HEK293 (cell line): ENCODE measurements at regions not wholly inside any gene's neighbourhood (a gene's known extent, or its start where the extent isn't known, plus 50 kb on each side); places are given as distances from the start of the nearest gene placed in this dataset.

Experiments
- CTCF ChIA-PET: fragments of 350-600 bp; formaldehyde crosslinking; extraction: SDS; loops from one replicate; lab custom pipeline; 2021; ENCODE audit warnings: antibody characterized with exemption; lab: Yijun Ruan, JAX
- POLR2A ChIA-PET: fragments of 300-600 bp; formaldehyde crosslinking; extraction: SDS; loops from one replicate; lab custom pipeline; 2020; ENCODE audit warnings: antibody characterized with exemption, inconsistent platforms; lab: Yijun Ruan, JAX
- H3K27ac ChIP-seq: fragments of 200-500 bp; sonication (Bioruptor generic); 2 replicates; pipeline ENCODE4 v1.5.1; 2014; ENCODE audit warnings: low read depth, low read length, control low read depth, inconsistent platforms; ENCODE audit errors: extremely low read depth
- H3K36me3 ChIP-seq, 2 experiments: fragments of 200-500 bp in 1 of 2; sonication (Bioruptor generic) in 1 of 2; 1 replicate in 1 of 2; 2 replicates in 1 of 2; pipeline ENCODE4 v1.5.1; 2014 to 2017; ENCODE audit warnings: inconsistent platforms in 2 of 2, low read length in 2 of 2; ENCODE audit not compliant: control insufficient read depth in 2 of 2, insufficient read depth in 1 of 2
- H3K4me1 ChIP-seq: fragments of 200-500 bp; sonication (Bioruptor generic); 2 replicates; pipeline ENCODE4 v1.5.1; 2014; ENCODE audit warnings: mild to moderate bottlenecking, low read length, inconsistent platforms; ENCODE audit not compliant: control insufficient read depth, insufficient read depth
- H3K4me3 ChIP-seq: 2 replicates; pipeline ENCODE4 v1.5.1; 2011; ENCODE audit warnings: low read depth, mild to moderate bottlenecking, control low read depth, low read length, moderate library complexity
- H3K9me3 ChIP-seq: fragments of 200-500 bp; sonication (Bioruptor generic); 2 replicates; pipeline ENCODE4 v1.5.1; 2014; ENCODE audit warnings: low read depth, low read length, inconsistent platforms; ENCODE audit not compliant: control insufficient read depth, insufficient read depth
- GLI2 ChIP-seq: fragments of 450-650 bp; formaldehyde crosslinking; IDR thresholded peaks from 2 replicates; pipeline ENCODE4; 2017; ENCODE audit warnings: missing biosample characterization, missing genetic modification characterization, low read depth, borderline replicate concordance
- HIC1 ChIP-seq: fragments of 450-650 bp; formaldehyde crosslinking; IDR thresholded peaks from 2 replicates; pipeline ENCODE4 v1.5.1; 2016; ENCODE audit warnings: missing biosample characterization, missing genetic modification characterization
- KLF9 ChIP-seq: fragments of 450-650 bp; formaldehyde crosslinking; IDR thresholded peaks from 2 replicates; pipeline ENCODE4 v1.5.1; 2016; ENCODE audit warnings: missing biosample characterization, missing genetic modification characterization, low read depth
- OSR2 ChIP-seq: fragments of 450-650 bp; formaldehyde crosslinking; IDR thresholded peaks from 2 replicates; pipeline ENCODE4 v1.5.1; 2016; ENCODE audit warnings: missing biosample characterization, missing genetic modification characterization
- PATZ1 ChIP-seq: fragments of 450-650 bp; formaldehyde crosslinking; IDR thresholded peaks from 2 replicates; pipeline ENCODE4 v1.5.1; 2016; ENCODE audit warnings: missing biosample characterization, missing genetic modification characterization
- PRDM1 ChIP-seq: fragments of 450-650 bp; formaldehyde crosslinking; IDR thresholded peaks from 2 replicates; pipeline ENCODE4; 2016; ENCODE audit warnings: missing biosample characterization, missing genetic modification characterization
- SALL2 ChIP-seq: fragments of 450-650 bp; formaldehyde crosslinking; IDR thresholded peaks from 2 replicates; pipeline ENCODE4 v1.5.0; 2017; ENCODE audit warnings: missing biosample characterization, mild to moderate bottlenecking, missing genetic modification characterization, borderline replicate concordance
- SCRT2 ChIP-seq: fragments of 450-650 bp; formaldehyde crosslinking; IDR thresholded peaks from 2 replicates; pipeline ENCODE4 v1.5.1; 2016; ENCODE audit warnings: missing biosample characterization, missing genetic modification characterization
- TCF7L2 ChIP-seq: IDR thresholded peaks from 2 replicates; pipeline ENCODE4 v1.6.1; 2011; ENCODE audit warnings: low read depth, mild to moderate bottlenecking, inconsistent platforms, low read length, moderate library complexity, borderline replicate concordance
- TRIM28 ChIP-seq: IDR thresholded peaks from 2 replicates; pipeline ENCODE4 v1.6.1; 2011; ENCODE audit warnings: low read length, control low read depth, borderline replicate concordance
- WT1 ChIP-seq: fragments of 450-650 bp; formaldehyde crosslinking; IDR thresholded peaks from 2 replicates; pipeline ENCODE4 v1.5.1; 2016; ENCODE audit warnings: missing biosample characterization, missing genetic modification characterization
- ZBTB20 ChIP-seq: fragments of 450-650 bp; formaldehyde crosslinking; IDR thresholded peaks from 2 replicates; pipeline ENCODE4 v1.5.1; 2016; ENCODE audit warnings: missing biosample characterization, missing genetic modification characterization
- ZBTB48 ChIP-seq: fragments of 450-650 bp; formaldehyde crosslinking; IDR thresholded peaks from 2 replicates; pipeline ENCODE4 v1.5.1; 2016; ENCODE audit warnings: missing biosample characterization, missing genetic modification characterization
- ZFHX2 ChIP-seq: fragments of 450-650 bp; formaldehyde crosslinking; conservative IDR thresholded peaks from 2 replicates; pipeline ENCODE4 v1.5.1; 2016; ENCODE audit warnings: missing biosample characterization, missing genetic modification characterization
- ZNF10 ChIP-seq: fragments of 450-650 bp; formaldehyde crosslinking; IDR thresholded peaks from 2 replicates; pipeline ENCODE4 v1.5.1; 2017; ENCODE audit warnings: missing biosample characterization, missing genetic modification characterization
- ZNF19 ChIP-seq: fragments of 450-650 bp; formaldehyde crosslinking; IDR thresholded peaks from 2 replicates; pipeline ENCODE4; 2016; ENCODE audit warnings: missing biosample characterization, missing genetic modification characterization, low read depth
- ZNF302 ChIP-seq: fragments of 450-650 bp; formaldehyde crosslinking; IDR thresholded peaks from 2 replicates; pipeline ENCODE4 v1.5.1; 2016; ENCODE audit warnings: missing biosample characterization, missing genetic modification characterization, low read depth
- ZNF416 ChIP-seq: fragments of 450-650 bp; formaldehyde crosslinking; IDR thresholded peaks from 2 replicates; pipeline ENCODE4 v1.5.1; 2016; ENCODE audit warnings: missing biosample characterization, missing genetic modification characterization
- ZNF433 ChIP-seq: fragments of 450-650 bp; formaldehyde crosslinking; IDR thresholded peaks from 2 replicates; pipeline ENCODE4 v1.5.1; 2016; ENCODE audit warnings: missing biosample characterization, missing genetic modification characterization, low read depth
- ZNF529 ChIP-seq: fragments of 450-650 bp; formaldehyde crosslinking; IDR thresholded peaks from 2 replicates; pipeline ENCODE4 v1.5.1; 2017; ENCODE audit warnings: missing genetic modification characterization, missing biosample characterization; ENCODE audit not compliant: insufficient replicate concordance
- ZNF596 ChIP-seq: fragments of 450-650 bp; IDR thresholded peaks from 2 replicates; pipeline ENCODE4 v1.5.0; 2018; ENCODE audit warnings: missing biosample characterization, mild to moderate bottlenecking, missing genetic modification characterization, moderate library complexity
- ZNF677 ChIP-seq: fragments of 450-650 bp; IDR thresholded peaks from 2 replicates; pipeline ENCODE4 v1.5.0; 2018; ENCODE audit warnings: missing biosample characterization, mild to moderate bottlenecking, missing genetic modification characterization, moderate library complexity
- ZNF747 ChIP-seq: fragments of 450-650 bp; formaldehyde crosslinking; IDR thresholded peaks from 2 replicates; pipeline ENCODE4 v1.5.1; 2016; ENCODE audit warnings: missing biosample characterization, missing genetic modification characterization
- TF ChIP-seq, protein P1 (sequence below): fragments of 450-650 bp; formaldehyde crosslinking; IDR thresholded peaks from 2 replicates; pipeline ENCODE4 v1.5.1; 2016; ENCODE audit warnings: missing biosample characterization, missing genetic modification characterization, low read depth
- TF ChIP-seq, protein P2 (sequence below): fragments of 450-650 bp; formaldehyde crosslinking; IDR thresholded peaks from 2 replicates; pipeline ENCODE4; 2016; ENCODE audit warnings: missing biosample characterization, missing genetic modification characterization

DNA sequence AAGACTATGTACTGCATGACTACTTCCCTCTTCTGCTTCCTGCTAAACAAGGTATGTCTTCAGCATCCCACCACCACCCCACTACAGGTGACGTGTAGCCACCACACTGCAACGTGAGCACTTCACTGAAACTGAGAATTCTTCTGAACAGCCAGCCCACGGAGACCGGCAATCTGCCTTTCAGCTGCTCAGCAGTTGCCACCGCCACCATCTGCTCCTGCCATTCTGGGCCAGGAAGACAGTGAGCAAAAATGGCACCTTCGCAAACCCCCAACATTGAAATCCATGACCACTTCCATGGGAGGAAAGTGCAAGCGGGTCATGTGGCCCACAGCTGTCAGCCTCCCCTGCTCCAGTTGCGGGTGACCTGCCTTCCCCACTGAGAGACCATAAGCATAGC is 443.4 kb upstream of the ST8SIA4 start (continued):
- TF ChIP-seq TCF7L2 (no peak), KLF9 (tag by site-specific recombination) (no peak), GLI2 (tag by site-specific recombination) (no peak)
- TF ChIP-seq, all 188 proteins: peak for 0

DNA sequence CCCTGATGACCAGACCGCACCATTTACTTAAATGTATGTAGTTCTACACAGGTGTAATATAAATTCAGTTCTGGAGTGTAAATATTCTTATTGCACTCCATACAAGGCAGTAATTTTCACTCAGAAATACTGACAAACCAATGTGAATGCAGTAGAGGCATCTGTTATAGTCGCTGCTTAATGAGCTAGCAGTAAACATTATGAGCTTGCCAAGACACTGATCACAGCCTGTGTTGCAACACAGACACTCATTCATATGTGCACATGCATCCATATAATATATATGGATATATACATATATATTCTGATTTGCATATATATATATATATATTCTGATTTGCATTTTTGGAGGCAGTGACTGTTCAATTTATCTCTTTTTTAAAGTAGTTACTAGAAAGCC is 435.1 kb upstream of the ST8SIA4 start:
- ChIA-PET POLR2A (no interaction called here), CTCF (no interaction called here)
- Histone ChIP-seq H3K36me3 (no peaks in the 10 kb centered on the region), H3K27ac (no peak overlapping the region), H3K4me3 (no peak overlapping the region), H3K9me3 (no peaks in the 10 kb centered on the region), H3K4me1 (no peaks in the 10 kb centered on the region)
- TF ChIP-seq ZFHX2 (tag by site-specific recombination) = no peak
- no peak for TF ChIP-seq ZNF19 (tag by site-specific recombination)
- TF ChIP-seq KLF9 (tag by site-specific recombination) = no peak
- TF ChIP-seq OSR2 (tag by site-specific recombination) = no peak
- TF ChIP-seq PRDM1 (tag by site-specific recombination) = no peak
- no peak for TF ChIP-seq ZNF529
- no peak for TF ChIP-seq ZBTB20 (tag by site-specific recombination)
- TF ChIP-seq ZNF10 = no peak
- no peak for TF ChIP-seq ZNF747 (tag by site-specific recombination)
- no peak for TF ChIP-seq ZNF416
- TF ChIP-seq, protein P1, sequence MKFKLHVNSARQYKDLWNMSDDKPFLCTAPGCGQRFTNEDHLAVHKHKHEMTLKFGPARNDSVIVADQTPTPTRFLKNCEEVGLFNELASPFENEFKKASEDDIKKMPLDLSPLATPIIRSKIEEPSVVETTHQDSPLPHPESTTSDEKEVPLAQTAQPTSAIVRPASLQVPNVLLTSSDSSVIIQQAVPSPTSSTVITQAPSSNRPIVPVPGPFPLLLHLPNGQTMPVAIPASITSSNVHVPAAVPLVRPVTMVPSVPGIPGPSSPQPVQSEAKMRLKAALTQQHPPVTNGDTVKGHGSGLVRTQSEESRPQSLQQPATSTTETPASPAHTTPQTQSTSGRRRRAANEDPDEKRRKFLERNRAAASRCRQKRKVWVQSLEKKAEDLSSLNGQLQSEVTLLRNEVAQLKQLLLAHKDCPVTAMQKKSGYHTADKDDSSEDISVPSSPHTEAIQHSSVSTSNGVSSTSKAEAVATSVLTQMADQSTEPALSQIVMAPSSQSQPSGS (tag by site-specific recombination) = no peak
- no peak for TF ChIP-seq TRIM28
- TF ChIP-seq ZNF596 = no peak
- TF ChIP-seq ZBTB48 (tag by site-specific recombination) = no peak
- no peak for TF ChIP-seq SALL2 (tag by site-specific recombination)

- Histone ChIP-seq H3K9me3 (no peaks in the 10 kb centered on the region), H3K27ac (no peak overlapping the region), H3K4me3 (no peak overlapping the region), H3K36me3 (no peaks in the 10 kb centered on the region), H3K4me1 (no peaks in the 10 kb centered on the region)
- POLR2A ChIA-PET = no interaction called here
- CTCF ChIA-PET = no interaction called here
- TF ChIP-seq WT1 (tag by site-specific recombination) = no peak
- TF ChIP-seq ZNF302 (tag by site-specific recombination) = no peak
- no peak for TF ChIP-seq ZNF433 (tag by site-specific recombination)
- TF ChIP-seq PATZ1 (tag by site-specific recombination) = no peak
- TF ChIP-seq HIC1 (tag by site-specific recombination) = no peak
- no peak for TF ChIP-seq ZNF677 (tag by site-specific recombination)
- TF ChIP-seq SCRT2 (tag by site-specific recombination) = no peak
- TF ChIP-seq, protein P2, sequence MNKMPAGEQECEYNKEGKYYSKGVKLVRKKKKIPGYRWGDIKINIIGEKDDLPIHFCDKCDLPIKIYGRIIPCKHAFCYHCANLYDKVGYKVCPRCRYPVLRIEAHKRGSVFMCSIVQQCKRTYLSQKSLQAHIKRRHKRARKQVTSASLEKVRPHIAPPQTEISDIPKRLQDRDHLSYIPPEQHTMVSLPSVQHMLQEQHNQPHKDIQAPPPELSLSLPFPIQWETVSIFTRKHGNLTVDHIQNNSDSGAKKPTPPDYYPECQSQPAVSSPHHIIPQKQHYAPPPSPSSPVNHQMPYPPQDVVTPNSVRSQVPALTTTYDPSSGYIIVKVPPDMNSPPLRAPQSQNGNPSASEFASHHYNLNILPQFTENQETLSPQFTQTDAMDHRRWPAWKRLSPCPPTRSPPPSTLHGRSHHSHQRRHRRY (tag by site-specific recombination) = no peak
These were observed 424.7 kb upstream of the ST8SIA4 start for GRCh38 chr5:101327816-101328215.
